K562 (cell line): ENCODE measurements at regions not wholly inside any gene's neighbourhood (a gene's known extent, or its start where the extent isn't known, plus 50 kb on each side); places are given as distances from the start of the nearest gene placed in this dataset.

ENCODE experiments used
- ATAC-seq: fragments of 200-7000 bp; cut with Tn5 transposase; 3 replicates; pipeline ENCODE4 v1.9.1; 2020; ENCODE audit warnings: moderate library complexity
- BruUV-seq: library from RNA; stranded (reverse); fragments of 400-500 nt; replicated peaks from 2 replicates; lab custom pipeline; 2021; lab: Mats Ljungman, UMichigan
- CTCF ChIA-PET: fragments of 300-600 bp; formaldehyde crosslinking; extraction: SDS; loops from one replicate; lab custom pipeline; 2021; ENCODE audit warnings: low intra/inter-chr PET ratio; lab: Yijun Ruan, JAX
- POLR2A ChIA-PET: fragments of 300-600, 350-650 bp; sonication (Branson Sonifier 250); formaldehyde crosslinking; extraction: SDS; loops from one replicate; lab custom pipeline; 2021; ENCODE audit warnings: antibody characterized with exemption, inconsistent platforms; lab: Yijun Ruan, JAX
- DNase-seq, 4 experiments: peaks; one replicate each; pipeline versions ENCODE4 v3.0.0 to v3.0.0-alpha.2; 2011 to 2018; ENCODE audit warnings: low spot score in 3 of 4, mixed read lengths in 3 of 4; ENCODE audit errors: extremely low read depth in 1 of 4
- FAIRE-seq: peaks from 2 replicates; lab custom pipeline; 2011; peaks lifted over from hg19 to GRCh38; lab: Jason Lieb, UNC
- H2AFZ ChIP-seq: 2 replicates; pipeline ENCODE4 v1.6.0; 2011; ENCODE audit warnings: low read depth, low read length, control low read depth, inconsistent platforms
- H3K27ac ChIP-seq: fragments of 200-600 bp; 3 replicates; pipeline ENCODE4 v1.8.0; 2011; ENCODE audit warnings: low read depth, mild to moderate bottlenecking, control low read depth, inconsistent platforms, low read length, moderate library complexity, mixed read lengths; ENCODE audit errors: extremely low read depth
- H3K27me3 ChIP-seq, 2 experiments: fragments of 300-600 bp in 1 of 2; 2 replicates in 1 of 2; 3 replicates in 1 of 2; pipeline versions ENCODE4 v1.6.0 to v1.8.0; 2011; ENCODE audit warnings: inconsistent platforms in 2 of 2, low read length in 2 of 2, mild to moderate bottlenecking in 1 of 2, mixed read lengths in 1 of 2, moderate library complexity in 1 of 2; ENCODE audit not compliant: control insufficient read depth in 2 of 2, insufficient read depth in 2 of 2
- H3K36me3 ChIP-seq: fragments of 300-600 bp; 3 replicates; pipeline ENCODE4 v1.8.0; 2011; ENCODE audit warnings: mild to moderate bottlenecking, low read length, inconsistent platforms; ENCODE audit not compliant: control insufficient read depth, insufficient read depth
- H3K4me1 ChIP-seq, 2 experiments: fragments of 200-600 bp in 1 of 2; replicated peaks in 1 of 2; 2 replicates in 1 of 2; 3 replicates in 1 of 2; pipeline versions ENCODE4 v1.5.1 to v1.8.0; 2011; ENCODE audit warnings: inconsistent platforms in 2 of 2, low read length in 2 of 2, mild to moderate bottlenecking in 1 of 2, mixed read lengths in 1 of 2, moderate library complexity in 1 of 2; ENCODE audit not compliant: control insufficient read depth in 2 of 2, insufficient read depth in 2 of 2
- H3K4me2 ChIP-seq: 2 replicates; pipeline ENCODE4 v1.6.1; 2011; ENCODE audit warnings: low read length, control low read depth, inconsistent platforms, mixed read lengths; ENCODE audit not compliant: insufficient read depth
- H3K4me3 ChIP-seq: fragments of 200-600 bp; sonication (generic), shearing (Covaris generic); 2 replicates; pipeline ENCODE4 v1.5.1; 2016; ENCODE audit warnings: control low read depth, inconsistent platforms
- H3K79me2 ChIP-seq: fragments of 200-600 bp; 3 replicates; pipeline ENCODE4 v1.8.0; 2011; ENCODE audit warnings: low read length, inconsistent platforms; ENCODE audit not compliant: control insufficient read depth, insufficient read depth
- H3K9ac ChIP-seq, 2 experiments: 2 replicates each; pipeline versions ENCODE4 v1.6.0 to v1.6.1; 2011; ENCODE audit warnings: low read depth in 2 of 2, low read length in 2 of 2, control low read depth in 1 of 2, inconsistent platforms in 1 of 2, mild to moderate bottlenecking in 1 of 2, mixed read lengths in 1 of 2; ENCODE audit not compliant: insufficient read depth in 1 of 2
- H3K9me1 ChIP-seq: one replicate; pipeline ENCODE4 v1.6.0; 2011; ENCODE audit warnings: inconsistent platforms, mild to moderate bottlenecking, low read length, moderate library complexity; ENCODE audit not compliant: control insufficient read depth, insufficient read depth
- H3K9me3 ChIP-seq: replicated peaks from 2 replicates; pipeline ENCODE4 v1.5.1; 2011; ENCODE audit warnings: low read depth, low read length, inconsistent platforms; ENCODE audit not compliant: control insufficient read depth, insufficient read depth
- H4K20me1 ChIP-seq: replicated peaks from 2 replicates; pipeline ENCODE4 v1.6.1; 2011; ENCODE audit warnings: low read length, inconsistent platforms, mixed read lengths; ENCODE audit not compliant: control insufficient read depth, insufficient read depth
- ADNP ChIP-seq: fragments of 200-800 bp; sonication (Bioruptor generic); IDR thresholded peaks from 2 replicates; pipeline ENCODE4 v1.6.1; 2016; ENCODE audit warnings: missing genetic modification characterization, missing compliant biosample characterization
- ATF1 ChIP-seq, 2 experiments: fragments of 450-650 bp in 1 of 2; IDR thresholded peaks; 2 replicates each; pipeline ENCODE4 v1.6.1; 2016; ENCODE audit warnings: missing compliant biosample characterization in 1 of 2, missing genetic modification characterization in 1 of 2
- MAZ ChIP-seq, 2 experiments: fragments of 450-650 bp in 1 of 2; sonication (generic) in 1 of 2; formaldehyde crosslinking; IDR thresholded peaks in 1 of 2; conservative IDR thresholded peaks in 1 of 2; 2 replicates each; pipeline versions ENCODE4 v1.4.0 to v1.5.0; 2020; ENCODE audit warnings: mild to moderate bottlenecking in 1 of 2, missing genetic modification reagents in 1 of 2
- MTA2 ChIP-seq: fragments of 450-650 bp; IDR thresholded peaks from 2 replicates; pipeline ENCODE4 v1.6.1; 2016; ENCODE audit warnings: low read depth
- RAD21 ChIP-seq, 2 experiments: fragments of 250-450 bp in 1 of 2; fragments of 450-650 bp in 1 of 2; sonication (Bioruptor Pico) in 1 of 2; formaldehyde crosslinking in 1 of 2; IDR thresholded peaks in 1 of 2; conservative IDR thresholded peaks in 1 of 2; 2 replicates each; pipeline versions ENCODE4 v1.4.0 to v1.8.0; 2020 to 2022; ENCODE audit warnings: mild to moderate bottlenecking in 2 of 2, moderate library complexity in 1 of 2
- SMARCA5 ChIP-seq: fragments of 450-650 bp; IDR thresholded peaks from 2 replicates; pipeline ENCODE4 v1.6.1; 2016
- SMC3 ChIP-seq: conservative IDR thresholded peaks from 2 replicates; pipeline ENCODE4 v1.6.1; 2011; ENCODE audit warnings: low read depth, low read length, improper control_type of control experiment; ENCODE audit not compliant: insufficient read depth
- ZKSCAN8 ChIP-seq: fragments of 200-800 bp; sonication (Bioruptor generic); IDR thresholded peaks from 2 replicates; pipeline ENCODE4 v1.6.1; 2016; ENCODE audit warnings: missing genetic modification characterization, missing compliant biosample characterization
- ZSCAN29 ChIP-seq: fragments of 450-650 bp; IDR thresholded peaks from 2 replicates; pipeline ENCODE4 v1.6.1; 2017
- WGBS: fragments of 100-300 bp; shearing (Covaris generic); methylation state at CpG from one replicate; pipeline ENCODE4 v1.1.6; 2016; ENCODE audit warnings: low coverage, mixed read lengths; ENCODE audit not compliant: insufficient coverage; ENCODE audit errors: missing lambda C conversion rate; 5-methylcytosine and 5-hydroxymethylcytosine counted together
- in situ Hi-C: fragments of 300-500 bp; cut with MboI; formaldehyde crosslinking; loops from 4 replicates; pipeline ENCODE4 v1.15.0; 2018; ENCODE audit warnings: inconsistent platforms, mixed read lengths
- intact Hi-C: fragments of 100-400 bp; cut with micrococcal nuclease; formaldehyde crosslinking; loops from 2 replicates; pipeline ENCODE4 v1.14.2; 2022
- TF ChIP-seq, protein P1 (sequence below), 2 experiments: fragments of 450-650 bp; formaldehyde crosslinking in 1 of 2; IDR thresholded peaks; 2 replicates each; pipeline versions ENCODE4 v1.4.0 to v1.6.1; 2014 to 2020; ENCODE audit warnings: mild to moderate bottlenecking in 2 of 2, borderline replicate concordance in 1 of 2, low read depth in 1 of 2

DNA sequence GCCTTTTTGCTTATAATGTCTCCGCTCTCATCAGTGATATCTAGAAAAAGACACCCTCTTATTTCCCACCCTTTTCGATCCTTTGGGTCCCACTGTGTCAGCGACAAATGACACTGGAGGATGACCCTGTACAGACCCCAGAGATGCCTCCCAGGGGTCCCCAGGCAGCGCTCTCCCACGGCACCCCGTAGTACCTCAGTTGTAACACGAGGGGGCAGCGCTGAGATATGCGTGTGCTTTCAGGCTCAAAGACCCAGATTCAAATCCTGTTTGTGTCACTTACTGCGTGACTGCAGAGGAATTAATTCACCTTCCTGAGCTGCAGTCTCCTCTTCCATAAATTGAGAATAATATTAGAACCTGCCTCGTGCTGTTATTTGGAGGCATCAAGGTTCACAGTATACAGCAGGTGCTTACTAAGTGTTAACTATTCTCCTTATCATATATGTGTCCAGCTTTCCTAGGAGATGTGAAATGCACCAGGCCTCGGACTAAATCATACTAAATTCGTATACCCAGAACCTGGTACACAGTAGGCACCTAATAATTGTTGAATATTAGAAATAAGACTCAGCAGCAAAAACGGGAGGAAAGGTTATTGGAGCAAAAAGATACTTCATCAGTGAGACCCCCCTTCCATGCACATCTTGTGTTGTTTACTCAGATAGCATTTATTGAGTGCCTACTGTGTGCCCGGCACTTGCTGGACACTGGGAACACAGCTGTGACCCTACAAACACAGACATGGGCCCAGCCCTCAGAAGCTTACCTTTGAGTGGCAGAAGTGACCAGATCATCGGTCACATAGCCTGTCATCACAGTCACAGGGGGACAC, 99.9 kb downstream of the PHETA1 start:
- FAIRE-seq (peak; percentile 46), ATAC-seq (peak; percentile 72), DNase-seq (peak; percentile 49 to 60 (median 59))
- H3K36me3 ChIP-seq = no peaks in the 10 kb centered on the region
- no peaks in the 10 kb centered on the region; the same call in 1 of the 2 replicates for H3K9me3 ChIP-seq
- intact Hi-C loops (no loop called here), in situ Hi-C loops (no loop called here)
- no TSS peak for BruUV-seq
- no peak overlapping the region for H3K4me2 ChIP-seq
- WGBS = 6% methylated on average over 16 of the region's 16 CpGs
- no peak overlapping the region for H3K4me3 ChIP-seq
- no peaks in the 10 kb centered on the region for H3K79me2 ChIP-seq
- POLR2A ChIA-PET = no interaction called here
- no peaks in the 10 kb centered on the region for H3K4me1 ChIP-seq
- H3K9me1 ChIP-seq = no peaks in the 10 kb centered on the region
- H3K9ac ChIP-seq = no peak overlapping the region
- peaks cover 22 to 39% of the 10 kb centered on the region in 2 experiments for H3K27me3 ChIP-seq
- CTCF ChIA-PET = interaction anchor here (0.5 kb wide), 1 partner anchor 273 kb away, joined by 3 read pairs; no protein-coding TSS in a partner anchor
- no peak overlapping the region for H3K27ac ChIP-seq
- H4K20me1 ChIP-seq = no peaks in the 10 kb centered on the region
- H2AFZ ChIP-seq = no peak overlapping the region
- peak; percentile 40; the same call in 1 of the 2 replicates for TF ChIP-seq SMARCA5
- TF ChIP-seq, protein P1, sequence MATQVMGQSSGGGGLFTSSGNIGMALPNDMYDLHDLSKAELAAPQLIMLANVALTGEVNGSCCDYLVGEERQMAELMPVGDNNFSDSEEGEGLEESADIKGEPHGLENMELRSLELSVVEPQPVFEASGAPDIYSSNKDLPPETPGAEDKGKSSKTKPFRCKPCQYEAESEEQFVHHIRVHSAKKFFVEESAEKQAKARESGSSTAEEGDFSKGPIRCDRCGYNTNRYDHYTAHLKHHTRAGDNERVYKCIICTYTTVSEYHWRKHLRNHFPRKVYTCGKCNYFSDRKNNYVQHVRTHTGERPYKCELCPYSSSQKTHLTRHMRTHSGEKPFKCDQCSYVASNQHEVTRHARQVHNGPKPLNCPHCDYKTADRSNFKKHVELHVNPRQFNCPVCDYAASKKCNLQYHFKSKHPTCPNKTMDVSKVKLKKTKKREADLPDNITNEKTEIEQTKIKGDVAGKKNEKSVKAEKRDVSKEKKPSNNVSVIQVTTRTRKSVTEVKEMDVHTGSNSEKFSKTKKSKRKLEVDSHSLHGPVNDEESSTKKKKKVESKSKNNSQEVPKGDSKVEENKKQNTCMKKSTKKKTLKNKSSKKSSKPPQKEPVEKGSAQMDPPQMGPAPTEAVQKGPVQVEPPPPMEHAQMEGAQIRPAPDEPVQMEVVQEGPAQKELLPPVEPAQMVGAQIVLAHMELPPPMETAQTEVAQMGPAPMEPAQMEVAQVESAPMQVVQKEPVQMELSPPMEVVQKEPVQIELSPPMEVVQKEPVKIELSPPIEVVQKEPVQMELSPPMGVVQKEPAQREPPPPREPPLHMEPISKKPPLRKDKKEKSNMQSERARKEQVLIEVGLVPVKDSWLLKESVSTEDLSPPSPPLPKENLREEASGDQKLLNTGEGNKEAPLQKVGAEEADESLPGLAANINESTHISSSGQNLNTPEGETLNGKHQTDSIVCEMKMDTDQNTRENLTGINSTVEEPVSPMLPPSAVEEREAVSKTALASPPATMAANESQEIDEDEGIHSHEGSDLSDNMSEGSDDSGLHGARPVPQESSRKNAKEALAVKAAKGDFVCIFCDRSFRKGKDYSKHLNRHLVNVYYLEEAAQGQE (IDR thresholded peaks at IDR 0.05; ENCODE audit: borderline replicate concordance) = peak; percentile 21; the same call in 1 of the 2 replicates
- TF ChIP-seq, protein P1 (CRISPR knock-in tag; IDR thresholded peaks at IDR 0.05; ENCODE audit: low read depth) = no peak
- peak; percentile 32; the same call in 1 of the 2 replicates for TF ChIP-seq ADNP
- TF ChIP-seq ZSCAN29 = 0 out of 2 replicates have a peak, but pooled peaks have one; percentile 16
- TF ChIP-seq MAZ (CRISPR knock-in tag; conservative IDR thresholded peaks at IDR 0.05 in 1 of 2, IDR thresholded peaks at IDR 0.05 in 1 of 2) = 0 out of 4 replicates have a peak, but pooled peaks of 1 of the 2 experiments have one; percentile 16
- TF ChIP-seq RAD21 (CRISPR knock-in tag; conservative IDR thresholded peaks at IDR 0.05 in 1 of 2, IDR thresholded peaks at IDR 0.05 in 1 of 2) = peak in 1 of 2 experiments; percentile 52; a peak in 2 of 4 replicates
- TF ChIP-seq ATF1 (CRISPR knock-in tag; IDR thresholded peaks at IDR 0.05) = no peak
- no peak for TF ChIP-seq ATF1 (tag; IDR thresholded peaks at IDR 0.05)
- TF ChIP-seq ZKSCAN8 (CRISPR knock-in tag) = peak; percentile 99
- no peak for TF ChIP-seq MTA2
- peak; percentile 50 for TF ChIP-seq SMC3
